HUDEP-2 (cell line): ENCODE measurements at regions not wholly inside any gene's neighbourhood (a gene's known extent, or its start where the extent isn't known, plus 50 kb on each side); places are given as distances from the start of the nearest gene placed in this dataset.

Experiments
- DNase-seq, 76 experiments: peaks; one replicate each; lab custom pipeline; 2025; ENCODE audit not compliant: unreplicated experiment in 76 of 76; lab: John Stamatoyannopoulos, UW

DNA sequence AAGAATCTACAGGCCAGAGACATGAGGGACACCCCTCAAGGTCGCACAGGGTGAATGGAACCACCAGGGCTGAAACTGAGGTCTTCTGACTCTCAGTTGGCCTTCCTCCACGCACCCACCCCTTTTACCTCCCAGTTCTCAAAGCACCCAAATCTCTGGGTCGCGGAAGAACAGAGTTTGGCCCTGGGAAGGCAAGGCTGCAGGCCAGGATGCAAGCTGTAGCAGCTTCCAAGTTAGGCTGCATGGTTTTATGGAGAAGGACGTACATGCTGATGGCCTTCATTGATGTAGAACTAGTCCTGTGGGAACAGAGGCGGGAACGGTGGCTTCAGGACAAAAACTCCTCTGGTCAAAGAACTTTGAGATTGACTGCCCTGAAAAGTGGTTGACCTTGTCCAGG is 143.5 kb upstream of the B3GAT1 start:
- DNase-seq: no peak

GRCh38 chr11:134554861-134555260 is 142.8 kb upstream of the B3GAT1 start:
- DNase-seq: no peak

DNA sequence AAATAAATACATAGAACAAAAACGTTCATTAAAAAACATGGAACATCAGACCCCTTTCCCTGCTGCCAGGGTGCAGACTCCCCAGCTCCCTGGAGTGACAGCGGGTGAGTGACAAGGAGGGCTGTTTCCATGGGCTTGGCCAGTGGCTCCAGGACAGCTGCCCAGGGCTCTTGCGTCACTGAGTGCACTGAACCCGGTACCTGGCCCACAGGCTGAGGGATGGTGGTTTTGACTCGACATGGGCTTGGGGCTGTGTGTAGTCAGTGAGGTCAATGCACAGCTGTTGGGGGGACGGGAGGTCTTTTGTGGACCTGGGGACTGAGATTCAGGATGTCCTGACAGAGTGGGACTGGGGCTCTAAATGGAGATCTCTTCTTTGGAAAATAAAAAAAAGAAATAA is 142.1 kb upstream of the B3GAT1 start:
- no peak for DNase-seq

DNA sequence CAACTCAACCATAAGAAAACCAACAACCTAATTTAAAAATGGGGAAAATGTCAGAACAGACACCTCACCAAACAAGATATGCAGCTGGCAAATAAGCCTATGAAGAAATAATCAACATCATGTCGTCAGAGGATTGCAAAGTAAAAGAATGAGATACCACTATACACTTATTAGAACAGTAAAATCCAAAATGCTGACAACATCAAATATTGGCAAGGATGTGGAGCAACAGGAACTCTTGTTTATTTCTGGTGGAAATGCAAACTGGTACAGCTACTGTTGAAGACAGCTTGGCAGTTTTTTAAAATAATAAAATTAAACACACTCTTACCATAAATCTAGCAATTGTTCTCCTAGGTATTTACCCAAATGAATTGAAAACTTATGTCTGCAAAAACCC is 140.7 kb upstream of the B3GAT1 start:
- no peak for DNase-seq

GRCh38 chr11:134545521-134545920 is 133.5 kb upstream of the B3GAT1 start:
- DNase-seq: no peak

- DNase-seq: no peak
These were observed 132.2 kb upstream of the B3GAT1 start for GRCh38 chr11:134544095-134544815.

DNA sequence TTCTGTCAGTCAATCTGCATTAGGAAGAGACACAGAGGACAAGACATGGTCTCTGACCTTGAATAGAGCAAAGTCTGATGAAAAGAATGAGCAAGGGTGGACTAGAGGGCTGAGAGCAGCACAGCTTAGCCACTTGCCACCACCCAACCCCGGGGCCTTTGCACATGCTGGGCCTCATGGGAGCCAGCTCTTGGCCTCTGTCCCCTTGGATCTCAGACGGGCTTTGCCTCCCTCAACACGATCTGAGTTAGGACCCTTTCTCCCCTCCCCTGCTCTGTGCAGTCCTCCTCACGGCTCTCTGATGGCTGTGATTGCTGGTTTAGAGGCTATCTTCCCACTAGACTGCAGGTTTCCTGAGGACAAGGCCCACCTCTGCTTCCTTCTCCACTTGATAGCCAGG is 131.6 kb upstream of the B3GAT1 start:
- DNase-seq: no peak

GRCh38 chr11:134543241-134543640 is 131.2 kb upstream of the B3GAT1 start:
- no peak for DNase-seq

- DNase-seq: no peak
These were observed 130.5 kb upstream of the B3GAT1 start for GRCh38 chr11:134542401-134543165.

DNA sequence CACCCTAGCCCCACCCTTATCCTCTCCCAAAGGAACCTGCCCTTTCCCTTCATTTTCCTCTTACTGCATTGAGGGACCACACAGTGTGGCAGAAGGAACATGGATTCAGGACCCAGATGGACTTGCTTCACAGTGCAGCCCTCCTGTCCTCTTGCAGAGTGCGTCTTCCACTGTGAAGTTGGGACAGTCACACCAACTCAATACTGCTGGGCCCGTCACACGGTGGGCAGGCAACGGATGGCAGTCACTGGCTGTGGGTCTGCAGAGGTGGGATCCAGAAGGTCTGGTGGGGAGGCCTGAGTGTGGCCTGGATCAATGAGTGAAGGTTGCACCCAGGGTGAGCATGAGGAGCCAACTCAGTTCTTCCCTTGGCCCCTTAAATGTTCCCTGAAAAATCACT is 129.9 kb upstream of the B3GAT1 start:
- no peak for DNase-seq

GRCh38 chr11:134541355-134541754 is 129.3 kb upstream of the B3GAT1 start:
- DNase-seq: no peak

DNA sequence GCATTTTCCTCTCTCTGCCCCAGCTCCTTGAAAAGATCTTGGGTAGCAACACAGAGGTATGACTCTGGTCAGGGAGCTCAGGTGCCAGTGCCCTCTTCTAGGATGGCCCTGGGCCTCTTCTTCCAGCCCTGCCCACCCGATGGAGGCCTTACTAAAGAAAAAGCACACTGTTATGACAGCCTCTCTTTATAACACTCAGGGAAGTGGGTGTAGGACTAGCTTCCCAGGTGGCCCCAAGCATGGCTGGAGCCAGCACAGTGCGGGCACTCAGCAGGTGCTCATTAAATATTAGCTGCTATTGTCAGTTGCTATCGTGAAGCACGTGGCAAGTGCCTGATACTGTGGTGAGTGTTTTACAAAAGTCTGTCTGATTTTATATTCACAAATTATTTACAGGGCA is 127.2 kb upstream of the B3GAT1 start:
- DNase-seq: no peak

GRCh38 chr11:134538742-134539141 is 126.7 kb upstream of the B3GAT1 start:
- DNase-seq: no peak

DNA sequence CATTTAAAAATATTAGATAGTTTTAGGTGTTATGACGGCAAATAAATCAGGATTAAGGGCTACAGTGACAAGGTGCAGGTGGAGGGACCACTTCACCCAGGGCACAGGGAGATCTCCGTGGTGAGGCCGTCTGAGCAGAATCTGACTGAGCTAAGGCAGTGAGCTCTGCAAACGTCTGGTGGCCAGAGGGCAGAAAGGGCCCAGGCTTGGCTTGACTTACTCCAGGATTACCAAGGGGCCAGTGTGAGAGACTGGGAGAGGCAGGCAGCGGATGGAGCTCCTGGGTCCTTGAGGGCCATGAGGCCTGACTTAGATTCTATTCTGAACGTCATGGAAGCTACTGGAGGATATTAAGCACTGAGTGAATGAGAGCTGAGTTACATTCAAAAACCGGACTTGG is 125.9 kb upstream of the B3GAT1 start:
- no peak for DNase-seq

DNA sequence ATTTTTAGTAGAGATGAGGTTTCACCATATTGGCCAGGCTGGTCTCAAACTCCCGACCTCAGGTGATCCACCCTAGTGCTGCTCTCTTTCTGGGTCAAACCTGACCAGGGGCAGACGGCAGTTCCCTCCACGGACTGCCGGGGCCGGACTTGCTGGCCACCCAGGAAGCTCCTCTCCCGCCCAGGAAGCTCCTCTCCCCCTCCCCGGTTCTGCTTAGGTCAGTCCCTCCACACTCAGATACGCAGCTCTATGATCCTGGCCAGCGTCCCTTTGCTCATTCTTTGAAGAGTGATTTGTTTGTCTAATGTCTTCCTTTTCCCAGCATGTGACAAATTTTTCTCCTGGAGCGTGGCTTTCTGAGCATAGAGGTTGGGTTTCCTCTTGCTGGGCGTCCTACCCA is 125.3 kb upstream of the B3GAT1 start:
- DNase-seq: no peak

GRCh38 chr11:134536677-134537076 is 124.6 kb upstream of the B3GAT1 start:
- DNase-seq: no peak

GRCh38 chr11:134536219-134536618 is 124.2 kb upstream of the B3GAT1 start:
- no peak for DNase-seq

DNA sequence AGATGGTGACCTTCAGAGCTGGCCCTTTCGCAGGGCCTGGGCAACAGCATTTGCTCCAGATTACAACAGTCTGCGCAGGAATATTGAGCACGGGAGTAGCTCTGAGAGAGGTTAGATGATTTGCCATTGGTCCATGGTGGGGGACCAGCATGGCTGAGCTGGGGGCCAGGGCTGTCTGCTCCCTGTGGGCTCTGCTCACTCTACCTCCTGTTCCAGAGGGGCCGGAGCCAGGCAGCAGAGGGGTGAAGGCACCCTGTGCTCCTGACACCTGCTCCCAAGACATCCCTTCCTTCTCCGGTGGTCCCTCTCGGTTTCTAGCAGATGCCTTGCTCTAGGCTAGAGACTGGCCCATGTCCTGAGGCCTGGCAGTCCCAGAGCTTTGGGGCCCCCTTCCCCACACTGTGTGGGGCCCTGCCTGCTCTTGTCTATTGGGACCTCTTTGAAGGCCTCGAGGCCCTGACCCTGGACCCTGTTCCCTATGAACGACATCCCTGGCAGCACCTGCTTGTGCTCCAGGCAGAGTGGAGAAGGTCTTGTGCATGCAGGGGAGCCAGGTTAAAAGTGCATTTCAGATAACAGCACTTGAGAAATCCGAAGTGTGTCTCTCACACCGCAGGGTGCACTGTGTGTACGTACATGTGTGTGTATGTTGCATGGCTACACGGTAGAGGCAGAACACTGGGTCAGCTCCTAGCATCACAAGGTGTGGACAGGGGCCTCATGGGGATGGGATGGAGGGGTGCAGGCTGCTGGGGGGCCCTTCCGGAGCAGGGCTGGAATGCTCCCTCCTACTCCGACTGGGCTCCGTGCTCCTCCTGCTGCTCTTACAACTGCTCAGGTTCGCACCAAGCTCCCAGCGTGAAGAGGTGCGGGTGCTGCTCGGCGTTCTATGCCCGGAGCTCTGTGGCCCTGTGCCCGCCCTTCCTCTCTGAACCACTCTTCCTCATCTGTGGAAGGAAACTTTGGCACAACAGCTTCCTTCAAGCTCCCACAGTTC is 123.3 kb upstream of the B3GAT1 start:
- no peak for DNase-seq

- DNase-seq: no peak
These were observed 121.5 kb upstream of the B3GAT1 start for GRCh38 chr11:134533511-134533910.

- no peak for DNase-seq
These were observed 120.9 kb upstream of the B3GAT1 start for GRCh38 chr11:134532921-134533421.
